SU-DHL-6 (cell line): ENCODE measurements at regions not wholly inside any gene's neighbourhood (a gene's known extent, or its start where the extent isn't known, plus 50 kb on each side); places are given as distances from the start of the nearest gene placed in this dataset.

ENCODE experiments used
- H2AFZ ChIP-seq: fragments of 200-600 bp; sonication (generic); 2 replicates; pipeline ENCODE4 v1.6.1; 2014; ENCODE audit warnings: low read depth, mild to moderate bottlenecking, moderate library complexity, mixed read lengths, antibody characterized with exemption, low read length; ENCODE audit not compliant: severe bottlenecking
- H3F3A ChIP-seq: fragments of 200-600 bp; shearing (Covaris generic); 2 replicates; pipeline ENCODE4 v1.6.0; 2016; ENCODE audit warnings: antibody characterized with exemption, mild to moderate bottlenecking; ENCODE audit not compliant: insufficient read depth
- H3K27ac ChIP-seq: fragments of 200-600 bp; sonication (generic); 2 replicates; pipeline ENCODE4 v1.5.1; 2016; ENCODE audit warnings: low read depth, mild to moderate bottlenecking, low read length, moderate library complexity, mixed read lengths
- H3K27me3 ChIP-seq: fragments of 200-600 bp; sonication (generic), shearing (Covaris generic); 2 replicates; pipeline ENCODE4 v1.6.0; 2014; ENCODE audit warnings: mild to moderate bottlenecking, low read length
- H3K36me3 ChIP-seq: fragments of 200-600 bp; sonication (generic); 2 replicates; pipeline ENCODE4 v1.6.1; 2014; ENCODE audit warnings: mild to moderate bottlenecking, low read length, mixed read lengths
- H3K4me2 ChIP-seq: fragments of 300-600, 200-600 bp; shearing (Covaris generic), sonication (generic); 2 replicates; pipeline ENCODE4 v1.6.0; 2014; ENCODE audit warnings: low read length, low read depth, mild to moderate bottlenecking; ENCODE audit not compliant: poor library complexity, severe bottlenecking
- H3K4me3 ChIP-seq: fragments of 200-600 bp; sonication (generic); 2 replicates; pipeline ENCODE4 v1.5.1; 2014; ENCODE audit warnings: antibody characterized with exemption, low read length, mild to moderate bottlenecking, mixed read lengths; ENCODE audit not compliant: insufficient read depth, poor library complexity, severe bottlenecking
- H3K79me2 ChIP-seq: fragments of 200-600 bp; sonication (generic); 2 replicates; pipeline ENCODE4 v1.6.1; 2014; ENCODE audit warnings: mild to moderate bottlenecking, low read length, moderate library complexity; ENCODE audit not compliant: insufficient read depth
- H3K9ac ChIP-seq: fragments of 200-600 bp; sonication (generic); 2 replicates; pipeline ENCODE4 v1.7.0; 2014; ENCODE audit warnings: mild to moderate bottlenecking, low read length
- H3K9me2 ChIP-seq: fragments of 200-600 bp; sonication (generic); replicated peaks from 2 replicates; pipeline ENCODE4 v1.6.1; 2014; ENCODE audit warnings: low read length; ENCODE audit not compliant: insufficient read depth
- H3K9me3 ChIP-seq: fragments of 200-600 bp; sonication (generic); 2 replicates; pipeline ENCODE4 v1.6.1; 2014; ENCODE audit warnings: low read length, mixed read lengths; ENCODE audit not compliant: insufficient read depth
- H4K20me1 ChIP-seq: fragments of 200-600 bp; sonication (generic); 2 replicates; pipeline ENCODE4 v1.6.1; 2014; ENCODE audit warnings: low read depth, mild to moderate bottlenecking, antibody characterized with exemption, low read length, moderate library complexity, mixed read lengths
- EZH2phosphoT487 ChIP-seq: fragments of 200-600 bp; sonication (generic), shearing (Covaris generic); conservative IDR thresholded peaks from 2 replicates; pipeline ENCODE4 v1.6.1; 2018; ENCODE audit warnings: mild to moderate bottlenecking, antibody characterized with exemption, low read length, moderate library complexity, mixed read lengths
- TF ChIP-seq, protein P1 (sequence below): fragments of 200-600 bp; sonication (generic); IDR thresholded peaks from one replicate; pipeline ENCODE4 v1.5.1; 2017; ENCODE audit warnings: antibody characterized with exemption, mild to moderate bottlenecking, low read length, moderate library complexity; ENCODE audit not compliant: insufficient read depth, poor library complexity, severe bottlenecking

DNA sequence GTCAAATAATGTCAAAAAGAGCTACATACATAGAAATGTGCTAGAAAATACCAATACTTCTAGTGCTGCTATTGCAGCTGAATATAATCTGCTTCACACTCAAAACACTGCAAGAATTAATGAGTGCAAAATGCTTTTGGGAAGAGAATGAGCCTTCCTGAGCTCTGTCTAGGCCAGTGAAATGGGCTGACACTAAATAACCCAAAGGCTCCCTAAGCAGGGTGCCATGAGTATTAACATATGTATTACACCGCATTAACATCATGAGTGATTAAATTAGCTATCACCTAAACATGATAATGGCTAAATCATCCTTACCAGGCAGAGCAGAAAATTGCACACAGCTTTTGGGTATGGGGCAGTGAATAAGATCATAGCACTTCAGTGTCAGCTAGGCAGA is 806.3 kb upstream of the NECTIN3 start:
- H3K4me3 ChIP-seq, result no peak overlapping the region
- H3K36me3 ChIP-seq, result no peaks in the 10 kb centered on the region
- H4K20me1 ChIP-seq, result no peaks in the 10 kb centered on the region
- H3K9me3 ChIP-seq, result no peaks in the 10 kb centered on the region
- H3F3A ChIP-seq, result no peaks in the 10 kb centered on the region
- no peaks in the 10 kb centered on the region for H3K9me2 ChIP-seq
- no peaks in the 10 kb centered on the region for H3K27me3 ChIP-seq
- no peak overlapping the region for H3K9ac ChIP-seq
- H3K27ac ChIP-seq, result no peak overlapping the region
- H2AFZ ChIP-seq, result no peak overlapping the region
- H3K4me2 ChIP-seq, result no peak overlapping the region
- no peaks in the 10 kb centered on the region for H3K79me2 ChIP-seq
- TF ChIP-seq, protein P1, sequence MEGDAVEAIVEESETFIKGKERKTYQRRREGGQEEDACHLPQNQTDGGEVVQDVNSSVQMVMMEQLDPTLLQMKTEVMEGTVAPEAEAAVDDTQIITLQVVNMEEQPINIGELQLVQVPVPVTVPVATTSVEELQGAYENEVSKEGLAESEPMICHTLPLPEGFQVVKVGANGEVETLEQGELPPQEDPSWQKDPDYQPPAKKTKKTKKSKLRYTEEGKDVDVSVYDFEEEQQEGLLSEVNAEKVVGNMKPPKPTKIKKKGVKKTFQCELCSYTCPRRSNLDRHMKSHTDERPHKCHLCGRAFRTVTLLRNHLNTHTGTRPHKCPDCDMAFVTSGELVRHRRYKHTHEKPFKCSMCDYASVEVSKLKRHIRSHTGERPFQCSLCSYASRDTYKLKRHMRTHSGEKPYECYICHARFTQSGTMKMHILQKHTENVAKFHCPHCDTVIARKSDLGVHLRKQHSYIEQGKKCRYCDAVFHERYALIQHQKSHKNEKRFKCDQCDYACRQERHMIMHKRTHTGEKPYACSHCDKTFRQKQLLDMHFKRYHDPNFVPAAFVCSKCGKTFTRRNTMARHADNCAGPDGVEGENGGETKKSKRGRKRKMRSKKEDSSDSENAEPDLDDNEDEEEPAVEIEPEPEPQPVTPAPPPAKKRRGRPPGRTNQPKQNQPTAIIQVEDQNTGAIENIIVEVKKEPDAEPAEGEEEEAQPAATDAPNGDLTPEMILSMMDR, result no peak
- TF ChIP-seq EZH2phosphoT487, result no peak

DNA sequence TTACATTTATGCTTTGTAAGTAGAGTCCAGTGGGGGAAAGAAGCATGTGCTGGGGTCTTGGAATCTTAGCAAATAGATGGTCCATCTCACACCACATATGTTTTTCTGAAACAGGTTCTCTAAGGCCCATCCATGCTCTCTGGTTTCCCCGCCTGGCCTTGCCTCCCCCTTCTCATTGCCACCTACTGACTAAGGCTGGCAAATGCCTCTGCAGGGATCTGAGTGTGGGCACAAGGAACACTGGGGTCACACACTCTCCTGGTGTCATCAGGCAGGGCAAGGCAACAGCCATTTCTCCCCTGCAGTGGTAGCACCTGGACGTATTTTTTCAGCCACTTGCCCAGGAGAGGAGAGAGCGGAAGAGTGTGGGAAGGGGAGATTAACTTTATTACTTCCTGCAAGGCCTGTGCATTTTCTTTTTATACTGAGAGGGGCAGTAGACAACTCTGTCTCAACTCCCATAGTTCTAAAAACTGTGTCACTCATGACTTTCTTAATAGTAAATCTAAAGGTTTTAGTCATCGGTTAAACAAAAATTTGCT is 804.2 kb upstream of the NECTIN3 start:
- H3K4me2 ChIP-seq, result no peak overlapping the region
- no peaks in the 10 kb centered on the region for H3K9me2 ChIP-seq
- no peak overlapping the region for H3K4me3 ChIP-seq
- H3K79me2 ChIP-seq, result no peaks in the 10 kb centered on the region
- H4K20me1 ChIP-seq, result no peaks in the 10 kb centered on the region
- H2AFZ ChIP-seq, result no peak overlapping the region
- H3K9ac ChIP-seq, result no peak overlapping the region
- no peak overlapping the region for H3K27ac ChIP-seq
- no peaks in the 10 kb centered on the region for H3K9me3 ChIP-seq
- no peak for TF ChIP-seq EZH2phosphoT487
- TF ChIP-seq, protein P1, result no peak
- no peaks in the 10 kb centered on the region for H3F3A ChIP-seq
- H3K27me3 ChIP-seq, result no peaks in the 10 kb centered on the region
- H3K36me3 ChIP-seq, result no peaks in the 10 kb centered on the region

DNA sequence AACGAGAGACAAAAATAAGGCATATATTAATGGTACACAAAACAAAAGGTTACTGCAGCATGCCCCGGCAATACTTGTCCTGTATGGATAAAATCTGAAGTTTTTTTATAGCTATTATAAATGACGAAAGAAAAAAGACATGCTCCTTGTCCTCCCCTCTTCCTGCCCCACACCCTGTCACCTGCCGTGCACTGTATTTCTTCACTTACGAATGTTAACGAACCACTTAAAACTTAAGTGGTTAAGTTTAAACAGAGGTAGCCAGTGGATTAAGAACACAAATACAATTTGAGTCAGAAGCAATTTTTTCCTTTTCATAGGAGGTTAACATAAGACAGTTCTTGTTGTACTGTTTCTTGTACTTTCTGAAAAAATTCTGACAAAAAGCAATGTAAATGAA is 799.1 kb upstream of the NECTIN3 start:
- Histone ChIP-seq H3K36me3 (no peaks in the 10 kb centered on the region), H3K4me3 (no peak overlapping the region), H2AFZ (no peak overlapping the region), H3F3A (no peaks in the 10 kb centered on the region), H3K4me2 (no peak overlapping the region), H3K27me3 (no peaks in the 10 kb centered on the region), H3K9me2 (no peaks in the 10 kb centered on the region), H3K27ac (no peak overlapping the region), H4K20me1 (no peaks in the 10 kb centered on the region), H3K79me2 (no peaks in the 10 kb centered on the region), H3K9me3 (no peaks in the 10 kb centered on the region), H3K9ac (no peak overlapping the region)
- no peak for TF ChIP-seq EZH2phosphoT487
- TF ChIP-seq, protein P1, result no peak
